Dedifferentiated amniotic fluid mesenchymal stem cell (primary cell): ENCODE measurements at regions not wholly inside any gene's neighbourhood (a gene's known extent, or its start where the extent isn't known, plus 50 kb on each side); places are given as distances from the start of the nearest gene placed in this dataset.

ENCODE experiments used
- DNase-seq: peaks from one replicate; pipeline ENCODE4 v3.0.0-alpha.2; 2016; ENCODE audit errors: extremely low spot score

DNA sequence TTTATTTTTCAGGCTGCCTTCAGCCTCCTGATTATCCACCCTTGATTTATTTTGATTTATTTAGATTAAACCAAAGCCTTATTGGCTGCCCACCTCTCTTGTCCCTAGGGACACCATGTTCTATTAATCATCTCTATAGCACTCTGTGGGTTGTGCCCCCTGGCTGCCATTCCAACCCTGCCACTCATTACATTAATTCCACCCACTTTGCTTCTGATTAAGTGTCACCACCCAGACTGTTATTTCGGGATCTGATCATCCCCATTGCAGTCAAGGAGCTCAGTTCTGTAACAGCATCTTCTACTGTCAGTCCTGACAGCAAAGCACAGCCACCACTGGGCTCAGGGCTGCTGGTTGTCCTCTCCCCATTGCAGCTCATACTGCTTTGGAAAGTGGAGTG lies 175.1 kb upstream of the DDX18 start:
- DNase-seq, result no peak

- no peak for DNase-seq
These were observed 170.1 kb upstream of the DDX18 start for GRCh38 chr2:117644403-117644802.

- no peak for DNase-seq
These were observed 169.0 kb upstream of the DDX18 start for GRCh38 chr2:117645458-117645857.

- DNase-seq, result no peak
These were observed 168.4 kb upstream of the DDX18 start for GRCh38 chr2:117646099-117646498.

- no peak for DNase-seq
These were observed 167.6 kb upstream of the DDX18 start for GRCh38 chr2:117646872-117647271.

- DNase-seq, result no peak
These were observed 157.9 kb upstream of the DDX18 start for GRCh38 chr2:117656546-117656945.

GRCh38 chr2:117661619-117662018 lies 152.9 kb upstream of the DDX18 start:
- no peak for DNase-seq

- no peak for DNase-seq
These were observed 140.3 kb upstream of the DDX18 start for GRCh38 chr2:117674172-117674571.

GRCh38 chr2:117679952-117680351 lies 134.5 kb upstream of the DDX18 start:
- DNase-seq, result no peak

- no peak for DNase-seq
These were observed 129.6 kb upstream of the DDX18 start for GRCh38 chr2:117684919-117685318.

DNA sequence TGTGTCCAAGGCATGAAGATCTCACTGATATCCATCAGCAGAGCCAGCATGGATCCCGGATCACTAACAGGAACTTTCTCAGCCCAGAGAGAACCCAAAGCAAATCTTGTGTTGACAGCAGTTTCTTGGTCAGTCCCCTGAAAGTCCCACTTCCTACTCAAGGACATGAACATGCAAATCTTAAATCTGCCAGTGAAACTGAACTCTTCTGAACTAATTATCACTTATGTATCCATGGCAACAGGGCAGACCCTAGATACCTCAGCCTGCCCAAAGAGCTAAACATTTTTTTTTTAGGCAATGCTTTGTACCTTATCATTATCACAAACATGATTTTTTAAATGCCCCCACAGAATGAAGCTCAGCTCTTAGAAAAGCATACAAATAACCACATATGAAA lies 127.8 kb upstream of the DDX18 start:
- DNase-seq, result no peak

- DNase-seq, result no peak
These were observed 122.9 kb upstream of the DDX18 start for GRCh38 chr2:117691595-117691994.

DNA sequence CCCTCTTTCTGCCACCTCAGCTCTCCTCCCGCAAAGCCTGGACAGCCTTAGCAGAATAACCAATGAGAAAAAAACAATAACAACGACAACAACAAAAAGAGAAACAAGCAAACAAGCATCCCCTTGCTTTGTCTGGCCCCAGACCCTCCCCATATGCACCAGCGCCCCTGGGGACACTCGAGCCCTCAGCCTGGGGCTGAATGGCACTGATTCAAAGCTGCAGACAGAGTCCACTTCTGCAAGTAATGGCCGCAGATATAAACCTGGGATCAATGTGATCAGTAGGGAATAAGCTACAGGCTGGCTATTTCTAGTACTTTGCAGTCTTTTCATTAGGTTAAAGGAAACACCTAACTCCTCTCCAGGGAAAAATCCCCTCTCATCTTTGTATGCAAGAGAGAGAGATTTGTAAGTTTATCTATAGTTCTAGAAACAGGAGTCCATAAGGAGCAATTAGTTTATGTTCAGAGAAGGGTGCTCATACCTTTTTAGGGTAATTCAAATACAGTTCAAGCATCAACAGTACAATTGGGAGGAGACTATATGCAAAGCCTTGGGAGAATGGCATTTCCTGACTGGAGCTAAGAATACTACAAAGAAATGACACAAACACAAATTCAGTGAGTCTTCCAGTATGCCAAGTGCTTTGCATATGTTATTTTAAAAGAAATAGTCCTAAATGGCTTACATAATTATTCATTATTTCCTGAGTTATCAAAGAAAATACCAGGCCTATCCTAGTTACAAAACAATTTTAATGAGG lies 122.3 kb upstream of the DDX18 start:
- DNase-seq, result no peak

DNA sequence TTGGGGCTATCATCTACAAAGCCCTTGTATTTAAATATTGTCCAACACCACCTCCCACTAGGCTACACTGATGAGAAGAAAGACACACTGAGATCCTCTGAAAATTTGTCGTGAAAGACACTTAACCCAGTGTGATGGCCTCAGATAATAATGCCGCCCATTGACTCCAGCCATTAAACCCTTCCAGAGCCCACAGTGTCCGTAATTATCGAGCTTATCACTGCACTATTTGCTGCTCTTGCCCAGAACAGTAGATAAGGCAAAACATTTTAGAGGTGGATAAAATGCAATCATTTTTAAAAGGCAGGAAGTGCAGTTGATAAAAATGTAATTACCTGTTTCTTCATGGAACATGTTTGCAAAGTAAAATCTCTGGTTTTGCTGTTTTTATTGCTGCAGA lies 121.3 kb upstream of the DDX18 start:
- no peak for DNase-seq

GRCh38 chr2:117693651-117694050 lies 120.8 kb upstream of the DDX18 start:
- DNase-seq, result no peak

- DNase-seq, result no peak
These were observed 116.2 kb upstream of the DDX18 start for GRCh38 chr2:117698287-117698686.

- DNase-seq, result no peak
These were observed 115.7 kb upstream of the DDX18 start for GRCh38 chr2:117698819-117699218.

DNA sequence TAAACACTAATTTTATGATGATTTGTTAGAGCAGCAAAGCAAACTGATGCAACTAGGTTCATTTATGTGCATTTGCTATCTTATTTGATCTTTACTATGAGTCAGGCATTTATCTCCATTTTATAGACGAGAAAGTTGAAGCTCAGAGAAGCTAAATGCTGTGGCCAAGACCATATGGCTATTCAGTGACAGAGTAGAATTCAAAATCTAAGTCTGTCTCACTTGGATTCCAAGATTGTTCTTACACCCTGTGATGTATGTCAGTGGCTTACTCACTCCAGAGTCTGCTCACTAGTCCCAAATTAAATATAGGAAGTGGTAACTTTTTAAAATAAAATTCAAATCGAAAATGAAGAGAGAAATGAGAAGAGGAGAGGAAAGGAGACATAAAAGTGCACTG lies 114.0 kb upstream of the DDX18 start:
- no peak for DNase-seq

GRCh38 chr2:117701365-117701764 lies 113.1 kb upstream of the DDX18 start:
- no peak for DNase-seq

- no peak for DNase-seq
These were observed 112.4 kb upstream of the DDX18 start for GRCh38 chr2:117702098-117702497.

DNA sequence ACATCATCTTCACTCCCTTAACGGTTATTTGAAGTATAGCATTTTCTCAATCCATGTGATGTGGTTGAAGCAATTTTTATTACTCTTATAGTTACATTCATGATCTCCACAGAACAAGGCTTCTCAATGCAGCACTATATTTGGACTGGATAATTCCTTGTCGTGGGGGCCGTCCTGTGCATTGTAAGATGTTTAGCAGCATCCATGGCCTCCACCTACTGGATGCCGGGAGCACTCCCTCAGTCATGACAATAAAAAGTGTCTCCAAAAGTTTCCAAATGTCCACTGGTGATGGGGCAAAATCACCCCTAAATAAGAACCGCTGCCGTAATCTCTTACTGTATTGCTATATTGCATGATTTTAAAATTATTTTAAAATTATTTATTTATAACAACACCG lies 110.6 kb upstream of the DDX18 start:
- DNase-seq, result no peak

DNA sequence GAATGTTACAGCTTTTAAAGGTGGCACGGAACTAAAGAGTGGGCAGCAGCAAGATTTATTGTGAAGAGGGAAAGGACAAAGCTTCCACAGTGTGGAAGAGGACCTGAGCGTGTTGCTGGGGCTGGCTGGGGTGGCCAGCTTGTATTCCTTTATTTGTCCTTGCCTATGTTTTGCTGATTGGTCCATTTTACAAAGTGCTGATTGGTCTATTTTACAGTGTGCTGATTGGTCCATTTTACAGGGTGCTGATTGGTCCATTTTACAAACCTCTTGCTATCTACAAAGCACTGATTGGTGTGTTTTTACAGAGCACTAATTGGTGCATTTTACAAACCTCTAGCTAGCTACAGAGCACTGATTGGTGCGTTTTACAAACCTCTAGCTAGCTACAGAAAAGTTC lies 109.7 kb upstream of the DDX18 start:
- no peak for DNase-seq

DNA sequence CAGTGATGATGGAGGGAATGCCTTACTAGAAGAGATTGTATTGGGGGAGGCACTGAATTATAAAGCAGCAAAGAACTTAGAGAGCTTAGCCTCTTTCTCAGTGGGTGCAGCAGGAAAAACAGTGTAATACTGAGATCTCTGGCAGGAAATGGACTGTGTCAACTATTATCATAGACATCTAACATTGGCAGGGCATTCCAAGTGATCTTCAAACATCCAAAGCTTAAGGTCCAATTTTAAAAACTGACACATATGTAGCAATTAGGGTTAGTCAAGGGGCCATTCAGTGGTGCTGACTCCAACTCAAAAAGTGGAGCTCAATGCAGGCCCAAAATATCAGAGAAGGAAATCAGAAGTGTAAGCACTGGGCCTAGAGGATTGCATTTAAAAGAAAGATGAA lies 106.6 kb upstream of the DDX18 start:
- no peak for DNase-seq

DNA sequence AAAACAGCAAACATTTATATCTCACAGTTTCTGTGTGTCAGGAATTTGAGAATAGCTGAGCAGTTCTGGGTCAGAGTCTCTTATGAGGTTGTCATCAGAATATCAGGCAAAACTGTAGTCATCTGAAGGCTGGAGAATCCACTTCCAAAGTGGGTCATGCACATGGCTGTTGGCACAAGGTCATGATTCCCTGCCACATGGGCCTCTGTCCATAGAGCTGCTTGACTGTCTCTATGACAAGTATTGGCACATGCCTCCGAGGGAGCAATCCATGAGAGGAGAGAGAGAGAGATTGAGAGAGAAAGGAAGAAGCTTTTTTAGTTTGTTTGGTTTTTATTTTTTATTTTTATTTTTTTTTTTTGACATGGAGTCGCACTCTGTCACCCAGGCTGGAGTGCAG lies 101.8 kb upstream of the DDX18 start:
- DNase-seq, result no peak
